Hematopoietic multipotent progenitor cell treated with erythropoietin and hydrocortisone succinate and interleukin-3 and kit ligand, for 15 days (in vitro differentiated cells): ENCODE measurements at regions not wholly inside any gene's neighbourhood (a gene's known extent, or its start where the extent isn't known, plus 50 kb on each side); places are given as distances from the start of the nearest gene placed in this dataset.

Experiments
- DNase-seq: peaks from one replicate; pipeline ENCODE4 v3.0.0-alpha.2; 2015; ENCODE audit warnings: low spot score

DNA sequence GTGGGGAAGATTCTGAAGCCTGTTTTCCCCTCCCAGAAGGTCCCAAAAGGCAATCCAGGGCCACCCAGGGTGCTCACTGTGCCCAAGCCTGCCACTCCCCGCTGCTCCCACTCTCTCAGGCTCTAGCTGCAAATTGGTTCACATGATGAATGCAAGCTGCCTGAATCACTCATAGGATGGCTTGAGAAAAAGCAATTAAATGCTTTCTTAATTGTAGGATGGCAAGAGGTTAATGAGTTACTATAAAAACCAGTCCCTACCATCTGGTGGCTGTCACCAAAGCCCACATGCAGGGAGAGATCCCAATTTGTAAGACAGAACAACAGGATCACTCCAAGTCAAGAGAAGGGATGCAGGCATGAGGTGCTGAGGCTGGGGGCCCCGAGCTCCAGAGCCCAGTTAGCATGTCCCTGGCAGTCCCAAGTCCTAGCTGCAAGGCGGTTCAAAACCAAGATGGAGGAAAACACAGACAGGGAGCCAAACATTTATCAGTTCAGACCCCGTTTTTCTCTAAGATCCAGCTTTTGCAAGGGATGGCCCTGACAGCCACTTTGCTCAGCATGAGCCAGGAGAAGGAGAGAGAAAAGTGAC lies 207.1 kb downstream of the UACA start:
- no peak for DNase-seq

DNA sequence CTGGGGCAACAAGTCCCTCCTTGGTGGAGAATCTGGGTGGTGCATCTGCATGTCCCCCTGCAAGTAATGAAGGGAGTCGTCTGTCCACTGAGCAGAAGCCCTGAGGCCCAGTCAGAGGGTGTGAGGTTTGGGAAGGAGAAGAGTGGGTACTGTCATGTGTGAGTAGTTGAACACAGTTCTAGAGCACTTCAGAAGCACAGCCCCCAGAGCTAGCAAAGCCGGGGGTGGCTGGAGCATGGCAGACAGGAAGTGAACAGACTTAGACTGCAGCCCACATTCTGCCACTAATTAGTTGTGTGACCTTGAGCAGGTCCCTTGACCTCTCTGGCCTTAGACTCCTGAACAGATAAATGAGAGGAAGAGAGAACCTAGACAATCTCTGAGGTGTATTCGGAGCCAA lies 207.6 kb downstream of the UACA start:
- no peak for DNase-seq

DNA sequence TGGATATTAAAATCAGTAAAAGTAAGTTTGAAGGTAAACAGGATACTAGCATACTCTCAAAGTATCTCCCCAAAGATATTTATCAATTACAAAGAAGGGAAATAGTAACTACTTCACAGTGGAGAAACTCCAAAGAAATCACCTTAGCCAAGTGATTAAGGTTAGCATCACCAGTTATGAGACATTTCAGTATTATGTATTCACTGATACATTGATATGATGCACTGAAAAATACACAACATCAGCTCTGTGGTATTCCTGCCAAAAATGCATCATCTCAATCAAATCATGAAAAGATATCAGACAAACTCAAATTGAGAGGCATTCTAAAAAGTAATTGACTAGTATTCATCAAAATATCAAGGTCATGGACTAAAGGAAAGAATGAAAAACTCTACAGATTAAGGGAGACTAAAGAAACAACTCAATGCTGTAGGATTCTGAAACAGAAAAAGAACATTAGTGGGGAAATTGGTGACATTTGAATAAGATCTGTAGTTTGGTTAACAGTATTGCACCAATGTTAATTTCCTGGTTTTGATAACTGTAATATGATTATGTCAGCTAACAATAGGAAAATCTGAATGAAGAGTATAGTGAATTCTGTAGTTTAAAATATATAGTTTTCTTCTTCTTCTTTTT lies 215.4 kb downstream of the UACA start:
- DNase-seq = no peak

DNA sequence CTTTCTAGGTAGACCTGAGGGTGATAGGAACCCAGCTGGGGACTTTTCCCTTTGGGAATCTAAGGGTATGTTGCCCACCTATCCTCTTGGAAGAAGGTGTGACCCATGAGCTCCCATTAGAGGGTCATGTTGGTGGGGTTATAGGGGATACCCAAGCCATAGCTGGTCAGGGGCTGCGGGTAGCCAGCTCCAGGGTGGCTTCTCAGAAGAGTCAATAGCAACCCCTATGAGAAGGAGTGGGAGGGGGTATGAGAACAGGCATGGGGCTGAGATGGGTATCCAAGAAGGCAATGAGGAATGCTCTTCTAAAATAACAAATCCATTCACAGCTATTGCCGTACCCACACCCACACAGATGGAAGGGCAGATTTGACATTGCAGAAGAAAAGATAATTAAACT lies 217.8 kb downstream of the UACA start:
- DNase-seq = no peak

DNA sequence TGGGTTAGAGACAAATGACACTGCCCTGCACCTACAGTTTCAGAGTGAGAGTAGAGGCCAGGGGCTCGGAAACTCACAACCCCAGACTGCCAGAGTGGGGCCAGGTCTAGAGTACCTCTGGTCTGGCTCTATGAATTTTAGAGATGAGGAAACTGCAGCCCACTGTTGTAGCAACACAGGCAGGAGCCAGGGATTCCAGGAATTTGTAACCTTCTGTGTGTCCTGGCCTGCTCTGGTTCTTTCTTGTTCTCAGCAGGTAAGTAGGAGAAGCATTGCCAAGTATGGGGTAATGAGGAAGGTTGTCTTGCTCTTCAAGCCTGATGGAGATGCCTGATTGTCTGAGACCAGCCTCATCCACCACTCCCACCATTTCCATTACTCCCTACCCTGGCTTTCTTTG lies 221.8 kb downstream of the UACA start:
- no peak for DNase-seq

DNA sequence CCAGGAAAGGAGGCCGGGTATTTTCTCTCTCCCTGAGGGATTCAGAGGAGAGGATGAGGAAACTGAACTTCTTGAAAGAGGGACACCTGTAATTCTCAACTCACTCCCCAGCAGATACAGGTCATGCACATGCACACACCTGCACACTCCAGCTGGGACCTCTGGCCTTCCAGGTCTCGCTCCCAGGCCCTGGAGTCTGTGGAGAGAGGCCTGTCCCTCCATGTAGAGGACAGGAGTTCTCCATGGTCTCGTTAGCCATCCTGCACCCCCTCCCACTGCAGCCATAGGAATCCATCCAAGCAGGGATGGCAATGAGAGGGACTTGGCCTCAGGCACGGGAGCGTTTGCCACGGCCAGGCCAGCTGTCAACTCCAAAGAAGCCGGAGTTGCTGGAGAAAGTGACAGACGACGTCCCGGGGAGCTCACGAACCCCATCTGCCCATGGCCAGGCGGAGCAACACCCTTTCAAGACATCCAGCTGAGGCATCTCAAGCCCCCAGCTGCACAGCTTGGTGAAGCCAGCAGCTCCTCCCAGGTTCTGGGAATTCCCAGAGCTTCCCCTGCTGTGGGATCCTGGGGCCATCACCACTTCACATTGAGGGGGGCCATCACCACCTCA lies 223.3 kb downstream of the UACA start:
- DNase-seq = no peak

DNA sequence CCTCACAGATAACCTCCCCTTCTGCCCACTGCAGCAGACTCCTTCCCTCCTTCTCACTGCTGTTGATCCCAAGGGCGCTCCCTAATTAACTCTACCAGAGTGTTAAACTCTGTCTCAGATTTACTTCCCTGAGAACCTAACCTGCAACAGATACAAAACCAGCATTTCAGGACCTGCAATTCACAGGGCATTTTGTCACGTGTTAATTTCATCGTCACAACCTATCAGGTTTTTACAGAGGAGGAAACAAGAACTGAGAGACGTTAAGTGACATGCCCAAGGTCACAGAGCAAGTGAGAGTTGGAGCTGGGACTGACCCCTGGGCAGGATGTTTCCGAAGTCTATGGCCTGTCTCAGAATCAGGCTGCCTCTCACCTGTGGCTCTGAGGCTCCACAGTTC lies 223.9 kb downstream of the UACA start:
- DNase-seq = no peak

DNA sequence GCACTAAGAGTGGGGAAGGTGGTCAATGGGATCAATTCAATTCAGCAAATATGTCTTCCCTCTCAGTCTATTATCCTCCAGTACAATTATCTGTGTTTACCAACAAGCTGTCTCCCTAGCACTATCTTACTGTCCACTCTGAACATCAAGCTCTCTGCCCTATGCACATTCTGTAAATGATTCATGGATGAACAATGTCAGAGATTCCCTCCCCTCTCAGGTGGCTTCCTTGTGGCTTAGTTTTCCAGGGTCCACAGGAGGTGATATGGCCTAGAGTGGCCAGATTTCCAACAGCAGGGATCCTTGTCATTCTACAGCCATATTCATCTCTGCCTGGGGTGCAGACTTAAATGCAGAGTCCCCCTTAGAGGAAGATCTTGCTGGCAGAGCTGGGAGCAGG lies 225.1 kb downstream of the UACA start:
- DNase-seq = no peak

DNA sequence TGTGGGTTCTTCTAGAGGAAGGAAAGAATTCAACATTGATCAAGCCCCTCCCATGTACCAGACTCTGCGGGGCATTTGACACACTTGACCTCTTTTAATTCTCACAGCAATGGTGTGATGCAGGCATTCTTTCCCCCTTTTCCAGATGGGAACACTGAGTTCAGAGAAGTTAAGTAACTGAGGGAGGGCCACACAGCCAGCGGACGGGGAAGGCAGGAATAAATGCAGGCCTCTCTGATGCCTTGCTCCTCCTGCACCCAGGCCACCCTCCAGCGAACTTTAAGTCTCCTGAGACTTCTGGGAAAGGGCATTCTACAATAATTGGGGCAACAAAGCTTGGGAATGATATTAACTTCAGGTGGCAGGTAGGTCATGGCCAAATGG lies 227.4 kb downstream of the UACA start:
- DNase-seq = no peak

DNA sequence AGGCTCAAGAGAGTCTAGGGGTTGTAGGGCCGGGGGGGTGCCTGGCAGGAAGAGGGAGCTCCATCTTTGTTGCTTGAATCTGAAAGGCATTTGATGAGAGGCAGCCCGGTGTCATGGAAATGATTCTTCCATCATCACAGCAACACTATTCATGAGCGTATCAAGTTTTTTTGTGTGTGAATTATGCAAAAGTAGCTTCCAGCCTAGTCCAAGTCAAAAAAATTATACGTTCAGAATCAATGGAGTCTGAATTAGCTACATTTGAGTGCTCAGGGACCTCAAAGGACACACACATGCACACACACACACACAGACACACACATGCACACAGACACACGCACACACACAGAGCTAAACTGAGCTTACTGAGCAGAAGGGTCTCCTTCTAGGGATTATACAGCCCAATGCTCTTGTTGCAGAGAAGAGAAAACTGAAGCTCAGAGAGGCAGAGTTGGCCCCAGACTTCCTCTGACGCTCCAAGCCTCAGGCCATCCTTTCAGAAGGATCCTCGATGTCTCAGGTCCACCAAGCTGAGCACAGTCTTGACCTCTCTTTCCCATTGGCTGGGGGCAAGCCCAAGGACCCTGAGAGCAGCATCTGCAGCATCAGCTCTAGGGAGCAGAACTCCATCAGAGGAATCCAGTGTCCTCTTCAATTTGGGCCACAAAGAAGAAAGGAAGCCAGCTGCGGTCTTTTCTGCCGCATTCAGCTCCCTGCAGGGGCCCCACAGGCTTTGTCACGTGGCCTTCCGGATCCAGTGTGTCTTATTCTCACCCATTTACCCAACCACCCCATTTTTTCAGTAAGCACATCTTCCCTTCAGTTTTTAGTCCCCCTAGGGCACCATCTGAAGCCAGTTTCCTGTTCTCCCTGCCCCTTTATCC lies 228.0 kb downstream of the UACA start:
- DNase-seq = no peak

DNA sequence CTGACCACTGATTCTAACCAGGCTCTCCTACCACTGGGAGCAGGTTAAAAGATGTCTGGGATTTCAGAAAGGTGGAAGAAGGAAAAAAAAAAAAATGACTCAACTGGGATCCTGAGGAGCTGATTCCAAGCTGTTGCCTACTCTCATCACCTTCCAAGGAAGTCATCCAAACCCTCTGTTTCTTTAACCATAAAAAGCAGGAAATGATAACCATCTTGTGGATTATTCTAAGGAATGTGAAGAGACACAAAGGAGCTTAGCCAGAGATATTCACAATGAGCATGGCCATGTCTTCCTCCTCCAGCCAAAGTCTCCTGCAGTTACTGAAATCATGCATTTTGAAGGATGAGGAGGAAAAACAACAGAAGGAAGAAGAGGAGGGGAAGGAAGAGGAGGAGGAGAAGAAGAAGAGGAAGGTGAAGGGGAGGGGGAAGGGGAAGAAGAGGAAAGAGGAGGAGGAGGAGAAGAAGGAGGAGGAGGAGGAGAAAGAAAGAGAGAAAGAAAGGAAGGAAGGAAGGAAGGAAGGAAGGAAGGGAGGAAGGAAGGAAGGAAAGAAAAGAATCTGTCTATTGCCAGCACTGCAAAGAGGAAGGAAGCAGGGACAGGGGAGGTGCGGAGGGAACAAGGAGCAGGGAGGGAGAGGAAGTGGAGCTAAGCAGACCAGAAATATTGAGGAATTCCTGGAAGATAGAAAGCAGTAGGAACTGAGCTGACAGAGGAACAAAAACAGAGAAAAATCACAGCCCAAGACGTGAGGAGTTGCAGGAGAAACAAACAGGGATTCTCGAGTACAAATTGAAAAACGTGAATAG lies 229.2 kb downstream of the UACA start:
- no peak for DNase-seq

DNA sequence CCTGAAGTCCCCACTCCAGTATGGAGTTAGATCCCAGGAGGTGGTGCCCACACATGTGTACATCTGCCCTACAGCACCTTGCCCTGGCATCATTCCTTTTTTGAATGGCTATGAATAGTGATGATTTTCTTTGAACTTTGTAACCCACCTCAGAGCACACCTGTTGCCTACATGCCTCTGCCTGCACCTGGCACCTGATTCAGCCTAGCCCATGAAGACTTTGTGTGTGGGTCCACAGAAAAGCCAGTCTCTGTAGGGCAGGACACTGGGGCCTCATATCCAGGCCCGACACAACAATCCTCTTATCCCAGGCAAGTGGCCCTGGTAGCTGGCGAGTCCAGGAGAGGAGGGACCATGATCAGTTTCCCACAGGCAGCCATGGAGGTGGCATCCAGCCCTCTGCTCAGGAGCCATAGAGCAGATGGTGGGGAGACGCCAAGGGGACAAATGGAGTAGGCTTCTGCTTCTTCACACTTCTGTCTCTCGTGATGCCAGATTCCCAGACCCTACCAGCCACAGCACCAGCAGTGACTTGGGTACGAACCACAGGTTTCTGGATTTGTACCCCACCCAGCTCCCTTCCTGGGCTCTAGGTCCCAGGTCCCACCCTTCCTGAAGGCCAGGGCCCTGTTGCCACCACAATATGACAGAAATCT lies 230.7 kb downstream of the UACA start:
- DNase-seq = no peak

DNA sequence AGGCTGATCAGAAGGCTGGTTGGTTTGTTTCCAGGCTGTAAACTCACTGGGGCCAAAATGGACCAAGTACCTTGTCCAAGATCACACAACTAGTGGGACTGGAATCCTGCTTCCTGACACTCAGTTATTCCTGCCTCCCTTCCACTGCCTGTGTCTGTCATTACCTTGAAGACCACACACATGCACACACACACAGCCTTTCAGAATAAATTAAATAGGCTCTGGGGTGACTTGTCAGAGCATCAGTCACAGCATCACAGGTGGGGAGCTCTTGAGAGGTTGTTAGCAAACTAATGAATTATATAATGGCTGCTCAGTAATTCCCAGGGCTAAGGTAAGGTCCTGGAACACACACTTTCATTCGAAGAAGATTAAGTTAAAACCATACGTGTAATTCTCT lies 231.8 kb downstream of the UACA start:
- DNase-seq = no peak

DNA sequence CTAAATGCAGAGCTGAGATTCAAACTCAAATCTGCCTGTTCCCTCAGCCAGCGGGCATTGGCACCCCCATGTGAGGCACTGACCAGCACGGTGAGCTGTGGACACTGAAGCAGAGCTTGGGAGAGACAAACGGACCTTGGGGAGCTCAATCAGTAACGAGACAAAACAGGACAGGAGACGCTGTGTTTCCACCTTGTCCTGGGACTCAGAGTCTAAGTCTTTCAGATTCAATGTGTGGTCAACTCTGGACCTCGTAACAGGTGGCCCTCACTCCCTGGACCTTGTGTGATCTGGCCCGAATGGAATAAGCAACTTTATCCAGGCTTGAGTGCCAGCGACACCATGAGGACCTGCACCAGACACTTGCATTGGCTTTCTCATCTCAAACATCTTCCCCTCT lies 232.5 kb downstream of the UACA start:
- no peak for DNase-seq

DNA sequence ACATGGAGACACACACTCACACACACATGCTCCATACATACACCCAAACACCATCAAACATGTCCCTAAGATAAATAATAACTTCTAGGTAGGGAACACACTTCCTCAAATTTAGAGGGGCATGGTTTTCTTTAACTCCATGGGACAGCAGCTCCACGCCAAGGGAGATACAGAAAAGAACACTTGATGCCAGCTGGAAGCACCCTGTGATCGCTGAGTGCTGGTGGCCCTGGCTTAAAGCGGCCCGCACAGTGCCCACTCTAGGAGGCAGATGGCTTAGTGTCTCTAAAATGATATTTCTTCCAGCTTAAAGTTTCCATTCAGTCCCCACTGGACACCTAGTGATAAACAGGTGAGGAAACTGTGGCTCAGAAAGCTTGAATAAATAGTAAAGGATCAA lies 232.9 kb downstream of the UACA start:
- no peak for DNase-seq

DNA sequence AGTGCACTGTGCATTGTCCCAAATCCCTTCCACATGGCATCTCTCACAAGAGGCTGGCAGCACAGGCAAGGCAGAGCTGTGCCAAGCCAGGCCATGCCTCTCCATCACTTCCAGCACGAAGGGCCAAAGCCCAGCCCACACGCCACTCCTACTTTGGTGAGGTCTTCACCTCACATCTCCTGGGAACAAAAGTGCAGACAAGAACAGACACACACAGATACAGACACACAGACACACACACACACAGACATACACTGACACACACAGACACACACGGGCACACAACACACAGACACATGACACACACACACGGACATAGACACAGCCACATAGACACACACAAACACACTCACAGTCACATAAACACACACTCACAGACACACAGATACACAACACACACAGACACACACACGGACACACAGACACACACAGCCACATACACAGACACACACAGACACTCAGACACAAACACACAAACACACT lies 233.3 kb downstream of the UACA start:
- DNase-seq = no peak

DNA sequence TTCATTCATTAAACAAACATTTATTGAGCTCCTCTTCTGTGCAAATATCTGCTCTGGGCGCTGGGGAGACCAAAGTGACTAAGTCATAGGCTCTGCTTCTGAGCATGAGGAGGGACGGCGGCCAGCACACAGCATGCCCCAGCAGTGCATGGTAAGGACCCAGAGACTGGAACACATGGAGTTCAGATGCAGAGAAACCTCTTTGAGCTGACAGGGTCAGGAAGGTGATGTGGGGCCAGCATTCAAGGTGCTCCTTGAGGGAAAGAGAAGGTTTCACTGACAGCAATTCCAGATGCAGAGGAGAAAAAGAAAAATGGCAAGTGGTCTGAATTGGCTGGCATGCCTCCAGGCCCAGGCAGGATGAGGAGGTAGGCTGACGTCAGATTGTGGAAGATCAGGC lies 234.5 kb downstream of the UACA start:
- DNase-seq = no peak

DNA sequence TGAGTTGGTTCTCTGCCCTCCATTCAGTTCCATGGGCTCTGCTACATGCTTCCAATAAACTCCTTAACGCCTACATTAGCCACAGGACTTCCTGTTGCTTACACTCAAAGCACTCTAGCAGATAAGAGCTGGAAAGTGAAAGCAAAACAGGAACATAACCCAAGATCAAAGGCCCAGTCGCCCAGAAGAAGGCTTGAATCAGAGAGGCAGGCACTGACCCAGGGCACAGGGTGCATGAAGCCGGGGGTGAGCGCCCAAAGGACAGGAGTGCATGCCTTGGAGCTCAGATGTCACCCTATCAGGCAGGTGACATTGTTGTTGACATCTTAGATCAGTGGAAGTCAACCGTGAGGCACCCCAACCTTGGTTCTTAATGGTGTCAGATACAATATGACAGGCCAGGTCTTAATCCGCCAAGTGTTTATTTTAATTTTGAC lies 235.1 kb downstream of the UACA start:
- DNase-seq = no peak

DNA sequence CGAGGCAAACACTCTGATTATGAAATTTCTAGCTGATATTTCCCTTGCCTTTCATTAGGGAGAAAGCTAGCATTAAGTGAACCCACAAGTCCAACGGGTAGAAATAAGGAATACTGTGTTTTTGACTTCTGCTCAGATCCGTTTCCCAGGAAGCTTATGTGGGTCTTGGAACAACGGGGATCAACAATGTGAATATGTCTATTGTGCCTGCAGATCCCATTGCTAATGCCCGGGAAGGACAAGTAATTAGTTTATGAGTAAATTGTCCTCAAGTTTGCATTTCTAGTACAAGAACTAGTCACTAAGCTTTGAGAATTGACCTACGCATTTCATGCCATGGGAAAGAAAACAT lies 236.4 kb downstream of the UACA start:
- no peak for DNase-seq

DNA sequence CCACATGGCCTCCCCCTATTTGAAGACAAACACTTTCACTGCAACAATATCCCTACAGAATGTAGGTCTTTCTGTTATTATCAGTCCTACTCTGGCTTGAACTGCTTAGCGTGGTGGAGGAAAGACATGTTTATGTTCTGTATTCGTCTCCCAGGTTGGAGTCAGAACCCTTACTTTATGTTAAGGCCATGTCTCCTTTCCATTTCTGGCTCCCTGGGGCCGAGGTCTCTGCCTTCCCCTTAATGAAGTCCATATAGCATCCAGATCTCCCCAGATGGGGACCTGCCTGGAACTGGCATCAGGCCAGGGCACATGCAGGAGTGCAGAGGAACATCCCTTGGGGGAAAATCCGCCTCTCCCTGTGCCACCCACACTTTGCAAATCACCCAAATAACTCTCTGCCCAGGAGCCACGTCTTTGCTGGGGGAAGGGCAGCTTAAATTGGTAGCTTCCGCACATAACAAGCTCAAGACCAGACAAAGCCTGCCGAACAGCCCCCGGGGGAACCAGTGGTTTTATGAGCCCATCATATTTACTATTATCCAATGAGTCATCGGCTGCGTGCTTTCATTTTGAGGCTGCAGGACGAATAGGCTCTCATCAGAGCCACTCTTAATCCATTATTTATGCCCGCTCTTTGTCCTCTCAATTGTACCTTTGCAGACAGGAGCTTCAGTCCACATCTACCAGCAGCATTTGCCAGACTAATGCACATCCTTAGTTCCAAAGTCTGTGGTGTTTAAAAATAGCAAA lies 237.0 kb downstream of the UACA start:
- DNase-seq = no peak

DNA sequence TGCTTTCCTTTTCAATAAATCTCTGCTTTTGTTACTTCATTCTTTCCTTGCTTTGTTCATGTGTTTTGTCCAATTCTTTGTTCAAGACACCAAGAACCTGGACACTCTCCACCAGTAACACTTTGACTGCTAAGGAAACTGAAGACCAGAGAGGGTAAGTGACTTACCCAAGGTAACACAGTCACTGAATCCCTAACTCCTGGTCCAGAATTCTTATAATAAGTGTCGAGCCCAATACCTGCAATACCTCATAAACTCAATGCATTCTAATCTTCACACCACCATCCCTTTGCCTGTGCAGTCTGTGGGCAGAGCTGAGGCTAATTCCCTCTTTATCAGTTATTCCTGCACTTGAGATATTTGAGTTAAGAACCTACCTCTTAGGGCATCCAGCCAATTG lies 237.8 kb downstream of the UACA start:
- no peak for DNase-seq
